ENCODE measurements at regions not wholly inside any gene's neighbourhood (a gene's known extent, or its start where the extent isn't known, plus 50 kb on each side); places are given as distances from the start of the nearest gene placed in this dataset.

DNA sequence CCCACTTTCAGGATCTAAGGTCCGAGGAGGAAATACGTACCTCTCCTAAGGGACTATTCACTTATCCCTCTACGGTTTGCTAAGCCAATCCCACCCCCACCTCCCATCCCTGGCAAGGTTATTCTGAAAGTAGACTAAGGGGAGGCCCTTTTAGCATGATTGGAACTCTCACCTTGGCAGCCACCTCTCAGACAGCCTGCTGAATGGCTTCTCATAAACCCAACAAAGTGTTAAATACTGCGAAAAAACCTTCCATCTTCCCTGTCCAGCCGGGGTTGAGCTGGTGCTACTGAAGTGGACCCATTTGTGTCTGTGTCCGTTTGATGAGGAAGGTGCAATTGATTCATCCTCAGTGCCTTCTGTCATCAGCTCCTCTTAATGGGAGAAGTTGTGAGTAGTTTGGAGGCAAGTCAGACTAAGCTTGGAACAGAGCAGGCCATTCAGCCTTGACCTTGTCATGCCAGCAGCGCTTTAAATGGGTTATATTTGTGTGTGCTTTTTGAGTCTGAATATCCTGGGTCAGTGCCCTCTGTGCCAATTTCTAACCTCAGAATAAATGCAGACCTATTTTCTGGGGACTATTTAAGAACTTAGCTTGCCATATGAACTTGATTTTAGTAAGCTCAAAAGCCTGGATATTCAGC is 476.3 kb upstream of the ZNF608 start:
- no peaks in the 10 kb centered on the region for H3K4me1 ChIP-seq
- DNase-seq, result no peak
- H3K27ac ChIP-seq, result no peak overlapping the region
- TF ChIP-seq CTCF (IDR thresholded peaks at IDR 0.05) (no peak), POLR2A (IDR thresholded peaks at IDR 0.05) (no peak)
- H3K9me3 ChIP-seq, result no peaks in the 10 kb centered on the region
- H3K4me3 ChIP-seq, result no peak overlapping the region
- intact Hi-C loops (cut with DNase I; ENCODE audit: low total_unique reads), result no loop called here
- no peaks in the 10 kb centered on the region for H3K36me3 ChIP-seq
- no peaks in the 10 kb centered on the region for H3K27me3 ChIP-seq

- no peaks in the 10 kb centered on the region for H3K27me3 ChIP-seq
- no peak for TF ChIP-seq POLR2A (IDR thresholded peaks at IDR 0.05)
- TF ChIP-seq CTCF (IDR thresholded peaks at IDR 0.05), result no peak
- H3K27ac ChIP-seq, result no peak overlapping the region
Observed at GRCh38 chr5:125225424-125225823, 479.0 kb upstream of the ZNF608 start.

GRCh38 chr5:125226825-125227224 is 480.4 kb upstream of the ZNF608 start:
- Histone ChIP-seq H3K9me3 (no peaks in the 10 kb centered on the region), H3K27me3 (no peaks in the 10 kb centered on the region), H3K4me1 (no peaks in the 10 kb centered on the region), H3K36me3 (no peaks in the 10 kb centered on the region), H3K27ac (no peak overlapping the region), H3K4me3 (no peak overlapping the region)
- no peak for DNase-seq
- TF ChIP-seq CTCF (IDR thresholded peaks at IDR 0.05), result no peak
- TF ChIP-seq POLR2A (IDR thresholded peaks at IDR 0.05), result no peak
- intact Hi-C loops (cut with DNase I; ENCODE audit: low total_unique reads), result no loop called here

More at GRCh38 chr5:125225424-125225823, 479.0 kb upstream of the ZNF608 start:
- Histone ChIP-seq H3K4me1 (no peaks in the 10 kb centered on the region), H3K36me3 (no peaks in the 10 kb centered on the region), H3K9me3 (no peaks in the 10 kb centered on the region), H3K4me3 (no peak overlapping the region)
- DNase-seq, result no peak
- intact Hi-C loops (cut with DNase I; ENCODE audit: low total_unique reads), result no loop called here

DNA sequence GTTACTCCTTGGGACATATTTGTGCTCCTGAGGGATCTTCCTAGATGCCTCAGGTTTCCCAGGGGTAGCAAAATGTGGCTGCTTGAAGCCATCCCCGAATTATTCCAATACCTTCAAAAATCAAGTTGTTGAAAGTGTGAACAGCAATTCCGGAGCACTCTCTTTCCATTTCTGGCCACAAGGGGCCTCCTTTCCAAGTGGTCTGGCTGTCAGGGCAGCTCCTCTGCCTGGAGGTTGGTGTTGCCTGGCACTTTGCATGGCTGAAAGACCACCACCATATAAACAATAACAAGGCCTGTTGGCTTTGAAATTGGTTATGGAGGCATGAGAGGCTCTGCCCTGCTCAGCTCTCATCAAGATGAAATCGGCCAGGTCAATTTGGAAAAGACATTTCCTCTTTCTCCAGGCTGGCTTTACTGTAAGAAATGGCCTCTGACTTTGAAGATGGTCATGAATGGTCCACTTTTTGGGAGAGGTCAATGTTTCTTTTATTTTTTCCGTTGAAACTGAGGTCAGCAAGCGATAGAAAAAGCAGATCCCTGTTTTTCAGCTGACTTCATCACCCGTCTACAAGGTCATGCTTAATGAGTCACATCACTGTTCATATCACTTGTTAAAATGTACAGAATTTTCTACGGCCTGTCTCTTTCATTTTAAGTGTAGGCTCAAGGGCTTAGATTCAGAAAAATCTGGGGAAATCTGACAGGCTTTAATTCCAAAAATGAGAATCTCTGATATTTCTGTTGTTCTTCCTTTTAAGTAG is 481.1 kb upstream of the ZNF608 start:
- no peak overlapping the region for H3K4me3 ChIP-seq
- intact Hi-C loops (cut with DNase I; ENCODE audit: low total_unique reads), result no loop called here
- no peak overlapping the region for H3K27ac ChIP-seq
- no peak for DNase-seq
- H3K27me3 ChIP-seq, result no peaks in the 10 kb centered on the region
- H3K4me1 ChIP-seq, result no peaks in the 10 kb centered on the region
- no peaks in the 10 kb centered on the region for H3K36me3 ChIP-seq
- no peaks in the 10 kb centered on the region for H3K9me3 ChIP-seq
- TF ChIP-seq POLR2A (IDR thresholded peaks at IDR 0.05), result no peak
- no peak for TF ChIP-seq CTCF (IDR thresholded peaks at IDR 0.05)

- TF ChIP-seq POLR2A (IDR thresholded peaks at IDR 0.05) (no peak), CTCF (IDR thresholded peaks at IDR 0.05) (no peak)
- H3K9me3 ChIP-seq, result no peaks in the 10 kb centered on the region
- H3K4me3 ChIP-seq, result no peak overlapping the region
- no peaks in the 10 kb centered on the region for H3K4me1 ChIP-seq
- intact Hi-C loops (cut with DNase I; ENCODE audit: low total_unique reads), result no loop called here
- no peaks in the 10 kb centered on the region for H3K27me3 ChIP-seq
- H3K27ac ChIP-seq, result no peak overlapping the region
- DNase-seq, result no peak
- no peaks in the 10 kb centered on the region for H3K36me3 ChIP-seq
Observed at GRCh38 chr5:125228363-125229070, 482.1 kb upstream of the ZNF608 start.
